Stimulated activated CD4-positive, alpha-beta T cell treated with anti-CD3 and anti-CD28 coated beads, TNF-alpha, amount 100 ng/mL, for 48 hours (primary cell): ENCODE measurements at regions not wholly inside any gene's neighbourhood (a gene's known extent, or its start where the extent isn't known, plus 50 kb on each side); places are given as distances from the start of the nearest gene placed in this dataset.
A peak's percentile ranks its signal among the peaks of the same experiment; 100 is the strongest.
"Not testable (repeated sequence)": the region's sequence is repeated elsewhere in the genome, so short reads cannot be mapped to it uniquely, and the experiment has no call there.

ENCODE experiments used
- DNase-seq, 3 donors: peaks; one replicate each; pipeline ENCODE4 v3.0.0-alpha.2; 2020; ENCODE audit warnings: low read depth in 3 of 3

DNA sequence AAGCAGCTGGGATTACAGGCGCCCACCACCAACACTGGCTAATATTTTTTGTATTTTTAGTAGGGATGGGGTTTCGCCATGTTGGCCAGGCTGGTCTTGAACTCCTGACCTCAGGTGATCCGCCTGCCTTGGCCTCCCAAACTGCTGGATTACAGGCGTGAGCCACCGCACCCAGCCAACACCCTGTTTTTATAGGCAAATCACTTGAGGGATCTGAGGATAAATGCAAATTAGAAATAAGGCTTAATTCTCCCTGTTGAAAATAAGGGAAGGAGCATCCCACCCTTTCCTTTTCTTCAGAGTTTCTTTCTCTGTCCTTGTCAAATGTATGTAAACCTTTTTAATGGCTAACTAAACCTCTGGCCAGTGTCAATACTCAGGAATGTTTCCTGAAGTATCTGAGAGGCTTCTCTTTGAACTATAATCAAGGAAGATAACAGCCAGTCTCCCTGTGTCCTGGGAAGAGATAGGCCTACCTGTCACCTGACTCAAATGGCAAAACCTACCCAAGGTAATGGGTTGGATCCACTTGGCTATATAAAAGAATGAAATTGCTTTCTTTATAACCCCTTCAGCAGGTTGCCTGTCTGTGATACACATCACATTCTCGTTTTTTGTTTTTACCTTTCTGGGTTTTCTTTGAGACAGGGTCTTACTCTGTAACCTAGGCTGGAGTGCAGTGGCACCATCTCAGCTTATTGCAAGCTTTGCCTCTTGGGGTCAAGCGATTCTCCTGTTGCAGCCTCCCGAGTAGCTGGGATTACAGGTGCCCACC is 64.5 kb upstream of the TNFAIP3 start:
- no peak for DNase-seq

DNA sequence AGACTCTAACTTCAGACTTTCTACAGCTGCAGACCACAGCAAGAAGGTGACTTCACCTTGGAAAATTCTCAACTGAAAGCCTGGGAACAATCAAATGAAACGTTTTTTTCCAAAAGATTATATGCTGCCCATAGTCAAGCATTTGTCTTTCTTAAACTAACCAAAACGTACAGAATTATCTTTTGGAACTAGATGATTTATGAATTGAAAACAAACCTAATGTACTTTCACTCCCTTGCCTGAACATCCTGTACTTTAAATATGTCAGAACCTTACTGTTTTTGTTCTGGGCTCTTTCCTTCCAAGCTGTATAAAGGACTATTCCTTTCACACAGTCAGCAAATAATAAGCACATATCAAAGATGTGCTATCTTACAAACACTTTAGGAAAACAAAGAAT is 62.4 kb upstream of the TNFAIP3 start:
- DNase-seq: no peak

DNA sequence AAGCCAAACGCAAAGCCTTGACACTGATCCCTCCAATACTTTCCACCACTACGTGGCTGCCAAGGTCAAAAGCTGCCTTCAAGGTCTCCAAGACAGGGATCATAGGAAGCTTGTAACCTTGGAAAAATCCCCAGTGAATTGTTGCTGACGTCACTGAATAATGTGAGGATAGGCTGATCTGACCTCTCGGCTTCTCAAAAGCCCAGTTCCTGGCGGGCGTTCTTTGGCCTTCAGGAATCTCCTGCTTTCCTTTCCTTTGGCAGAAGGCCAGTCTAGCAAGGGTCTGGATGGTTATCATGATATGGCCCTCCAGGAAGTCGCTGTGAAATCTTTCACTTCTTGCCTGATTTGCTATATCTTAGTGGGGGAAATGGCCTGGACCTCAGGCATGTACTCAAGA is 61.4 kb upstream of the TNFAIP3 start:
- no peak for DNase-seq

DNA sequence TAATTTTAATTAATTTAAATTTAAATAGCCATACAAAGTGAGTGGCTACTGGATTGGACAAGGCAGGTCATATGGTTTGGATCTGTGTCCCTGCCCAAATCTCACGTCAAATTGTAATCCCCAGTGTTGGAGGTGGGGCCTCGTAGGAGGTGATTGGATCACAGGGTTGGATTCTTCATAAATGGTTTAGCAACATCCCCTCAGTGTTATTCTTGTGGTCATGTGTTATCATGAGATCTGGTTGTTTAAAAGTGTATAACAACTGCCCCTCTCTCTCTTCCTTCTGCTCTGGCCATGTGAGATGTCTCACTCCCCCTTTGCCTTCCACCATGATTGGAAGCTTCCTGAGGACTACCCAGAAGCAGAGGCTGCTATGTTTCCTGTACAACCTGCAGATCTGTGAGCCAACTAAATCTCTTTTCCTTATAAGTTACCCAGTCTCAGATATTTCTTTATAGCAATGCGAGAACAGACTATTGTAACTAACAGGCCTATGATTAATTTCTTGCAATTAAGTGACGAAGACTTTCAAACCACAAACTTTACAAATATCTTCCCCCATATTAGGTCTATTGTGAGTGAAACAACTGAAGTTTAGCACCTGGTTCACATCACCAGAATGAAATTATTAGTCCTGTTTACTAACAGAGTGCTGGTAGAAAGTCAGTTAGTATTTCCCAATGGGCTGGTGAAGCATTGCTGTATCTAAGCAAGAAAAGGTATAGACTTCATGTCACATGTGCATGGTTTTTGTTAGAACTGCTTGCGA is 60.0 kb upstream of the TNFAIP3 start:
- DNase-seq: no peak

DNA sequence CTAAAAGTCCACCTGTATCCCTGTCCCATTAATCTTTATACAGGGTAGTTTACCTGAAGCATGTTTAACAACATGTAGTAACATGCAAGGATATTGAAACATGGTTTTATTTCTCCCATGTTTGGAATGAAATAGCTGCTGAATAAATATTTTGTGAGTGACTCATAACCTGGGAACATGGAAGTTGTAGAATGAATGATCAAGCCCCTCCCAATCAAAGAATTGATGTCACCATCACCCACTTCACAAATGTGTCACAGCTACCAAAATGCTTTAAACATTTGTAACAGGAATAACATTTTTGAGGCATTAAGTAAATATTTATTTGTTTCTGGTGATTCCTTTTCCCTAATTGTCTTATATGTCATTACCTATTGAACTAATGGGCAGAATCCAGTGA is 58.9 kb upstream of the TNFAIP3 start:
- no peak for DNase-seq

DNA sequence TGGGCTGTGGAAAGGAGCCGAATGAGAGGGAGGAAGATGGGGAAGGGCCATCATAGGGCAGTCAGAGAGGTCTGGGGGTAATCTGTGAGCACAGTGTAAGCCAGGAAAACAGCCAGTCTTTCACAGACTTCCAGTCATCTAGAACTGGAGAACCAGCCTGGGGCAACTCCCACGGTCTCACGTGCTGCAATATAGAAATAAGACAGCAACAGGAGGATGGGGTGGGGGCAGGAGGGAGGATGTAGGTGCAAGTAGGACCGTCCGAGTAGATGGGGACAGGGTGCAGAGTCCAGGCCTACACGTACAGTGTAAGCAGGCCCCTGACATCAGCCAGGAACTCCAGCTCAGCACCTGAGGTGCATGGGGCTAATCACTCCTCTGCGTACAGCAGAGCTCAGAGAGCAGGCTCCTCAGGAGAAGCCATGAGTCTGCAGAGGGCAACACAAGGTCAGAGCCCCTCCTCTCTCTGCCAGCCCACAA is 58.2 kb upstream of the TNFAIP3 start:
- no peak for DNase-seq

DNA sequence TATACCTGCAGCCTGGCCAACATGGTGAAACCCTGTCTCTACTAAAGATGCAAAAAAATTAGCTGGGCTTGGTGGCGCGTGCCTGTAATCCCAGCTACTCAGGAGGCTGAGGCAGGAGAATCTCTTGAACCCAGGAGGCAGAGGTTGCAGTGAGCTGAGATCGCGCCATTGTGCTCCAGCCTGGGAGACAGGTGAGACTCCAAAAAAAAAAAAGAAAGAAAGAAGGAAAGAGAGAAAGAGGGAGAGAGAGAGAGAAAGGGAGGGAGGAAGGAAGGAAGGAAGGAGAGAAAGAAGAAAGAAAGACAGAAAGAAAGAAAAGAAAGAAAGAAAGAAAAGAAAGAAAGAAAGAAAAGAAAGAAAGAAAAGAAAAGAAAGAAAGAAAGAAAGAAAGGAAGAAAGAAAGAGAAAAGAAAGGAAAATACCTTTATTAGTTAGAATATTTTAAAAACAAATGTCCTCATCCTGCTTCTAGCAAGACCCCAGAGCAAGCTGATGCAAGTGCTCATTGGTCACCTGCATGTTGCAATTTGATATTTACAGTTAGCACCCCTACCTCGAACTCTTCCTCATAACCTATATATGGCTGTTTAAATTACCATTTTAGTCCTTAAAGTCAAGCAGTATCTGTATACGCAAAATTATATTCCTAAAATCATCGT is 57.0 kb upstream of the TNFAIP3 start:
- not testable (repeated sequence) for DNase-seq

DNA sequence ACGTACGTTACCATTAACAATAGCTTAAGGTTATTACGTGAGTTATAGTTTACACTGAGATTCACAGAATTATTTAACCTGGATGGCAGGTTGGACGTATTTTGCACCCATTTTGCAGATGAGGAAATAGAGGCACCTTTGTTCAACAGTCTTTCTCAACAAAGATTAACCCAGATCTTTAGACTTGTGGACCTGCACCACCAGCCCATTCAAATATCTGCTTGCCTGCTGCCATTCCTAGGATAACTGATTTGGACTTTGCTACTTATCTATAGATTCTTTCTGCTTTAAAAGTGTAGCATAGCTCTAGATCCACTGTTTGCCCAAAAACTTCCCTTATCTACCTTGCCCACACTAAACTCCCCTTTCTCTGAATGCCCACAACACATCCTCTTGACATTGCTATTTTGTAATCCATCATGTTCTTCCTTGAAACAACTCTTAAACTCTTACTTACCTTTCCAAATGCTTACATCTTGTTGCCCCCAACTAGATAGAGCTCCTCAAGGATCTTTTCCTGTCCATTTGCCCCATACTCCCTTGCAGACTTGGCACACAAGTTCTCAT is 56.4 kb upstream of the TNFAIP3 start:
- no peak for DNase-seq

DNA sequence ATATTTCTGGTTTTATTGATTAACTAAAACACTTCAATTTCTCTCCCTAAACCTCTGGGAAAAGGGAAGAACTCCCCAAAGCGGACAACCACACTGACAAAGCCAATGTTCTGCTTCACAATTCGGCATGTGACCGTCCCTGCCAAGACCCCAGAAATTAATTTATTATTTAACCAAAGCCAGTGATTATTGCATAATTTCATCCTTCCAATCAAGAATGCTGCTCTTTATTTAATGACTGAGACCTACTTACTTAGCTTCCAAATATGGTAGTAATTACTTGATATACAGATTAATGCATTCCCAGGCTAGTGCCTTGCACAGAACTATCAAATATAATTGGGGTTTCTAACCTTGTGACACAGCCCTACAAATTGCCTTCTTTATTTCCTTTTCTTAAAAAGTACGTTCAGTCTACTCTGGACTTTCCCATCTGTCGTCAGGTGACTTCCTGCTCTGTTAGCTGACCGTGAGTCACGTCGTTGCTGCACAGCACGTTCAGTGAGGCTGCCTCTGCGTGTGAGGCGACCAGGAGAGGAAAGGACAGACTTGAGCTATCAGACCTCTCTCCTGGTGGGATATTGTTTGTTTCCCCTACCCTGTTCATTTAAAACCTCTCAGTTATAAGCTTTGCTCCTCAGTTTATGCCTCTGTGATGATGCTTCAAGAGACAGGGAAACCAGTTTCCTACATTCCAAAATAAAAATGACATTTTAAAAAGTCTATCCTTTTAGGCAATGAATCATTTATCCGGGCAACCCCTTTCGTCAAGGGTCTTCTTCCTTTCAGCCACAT is 55.7 kb upstream of the TNFAIP3 start:
- DNase-seq: peak; percentile 59 to 75 (median 70)

DNA sequence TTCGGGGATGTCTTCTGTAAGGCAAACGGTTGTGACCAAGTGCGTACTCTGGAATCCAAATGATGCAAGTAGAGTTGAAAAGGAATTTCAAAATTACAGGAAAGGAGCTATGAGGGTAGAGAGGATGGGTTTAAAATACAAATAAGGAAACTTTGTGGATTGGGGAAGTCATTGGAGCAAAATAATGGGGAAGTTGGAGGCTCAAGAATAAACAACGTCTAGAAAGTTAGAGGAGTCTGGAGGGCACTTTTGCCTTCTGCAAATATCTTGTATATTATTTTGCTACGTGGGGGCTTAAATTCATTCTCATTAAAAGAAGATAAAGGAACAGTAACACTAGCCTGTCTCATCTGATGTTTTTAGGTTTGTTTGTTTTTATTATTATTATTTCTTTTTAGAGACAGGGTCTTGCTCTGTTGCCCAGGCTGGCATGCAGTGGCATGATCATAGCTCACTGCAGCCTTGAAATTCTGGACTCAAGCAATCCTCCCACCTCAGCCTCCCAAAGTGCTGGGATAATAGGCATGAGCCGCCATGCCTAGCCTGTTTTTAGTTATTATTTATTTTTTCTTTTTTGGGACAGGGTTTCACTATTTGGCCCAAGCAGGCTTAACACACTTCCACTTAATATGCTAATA is 55.0 kb upstream of the TNFAIP3 start:
- no peak for DNase-seq

DNA sequence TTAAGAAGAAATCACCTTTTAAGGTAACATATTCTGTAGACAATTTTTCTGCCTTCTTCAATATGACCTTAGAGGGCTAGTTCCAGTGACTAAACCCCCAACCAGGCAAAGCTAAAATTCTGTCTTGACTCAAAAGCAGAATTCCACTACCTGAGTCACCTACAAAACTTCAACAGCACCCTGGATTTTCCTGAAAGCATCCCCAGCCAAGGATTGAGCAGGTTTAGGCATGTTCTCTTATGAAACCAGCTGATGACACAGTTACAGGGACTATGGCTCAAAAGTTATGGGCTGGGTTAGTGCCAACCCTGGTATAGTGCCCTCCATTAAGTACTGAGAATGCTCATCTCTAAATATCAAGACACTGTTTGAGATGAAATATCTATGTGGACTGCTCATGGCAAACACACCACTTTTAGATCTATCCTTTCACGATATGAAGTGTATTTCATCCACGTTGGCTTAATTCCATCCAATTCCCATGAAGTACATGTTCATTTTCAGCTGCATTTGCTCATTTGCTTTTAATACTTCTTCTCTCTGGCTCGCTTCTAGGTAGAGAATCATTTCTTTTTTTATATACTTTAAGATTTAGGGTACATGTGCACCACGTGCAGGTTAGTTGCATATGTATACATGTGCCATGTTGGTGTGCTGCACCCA is 53.6 kb upstream of the TNFAIP3 start:
- no peak for DNase-seq

DNA sequence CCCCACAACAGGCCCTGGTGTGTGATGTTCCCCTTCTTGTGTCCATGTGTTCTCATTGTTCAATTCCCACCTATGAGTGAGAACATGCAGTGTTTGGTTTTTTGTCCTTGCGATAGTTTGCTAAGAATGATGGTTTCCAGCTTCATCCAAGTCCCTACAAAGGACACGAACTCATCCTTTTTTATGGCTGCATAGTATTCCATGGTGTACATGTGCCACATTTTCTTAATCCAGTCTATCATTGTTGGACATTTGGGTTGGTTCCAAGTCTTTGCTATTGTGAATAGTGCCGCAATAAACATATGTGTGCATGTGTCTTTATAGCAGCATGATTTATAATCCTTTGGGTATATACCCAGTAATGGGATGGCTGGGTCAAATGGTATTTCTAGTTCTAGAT is 53.0 kb upstream of the TNFAIP3 start:
- not testable (repeated sequence) for DNase-seq

DNA sequence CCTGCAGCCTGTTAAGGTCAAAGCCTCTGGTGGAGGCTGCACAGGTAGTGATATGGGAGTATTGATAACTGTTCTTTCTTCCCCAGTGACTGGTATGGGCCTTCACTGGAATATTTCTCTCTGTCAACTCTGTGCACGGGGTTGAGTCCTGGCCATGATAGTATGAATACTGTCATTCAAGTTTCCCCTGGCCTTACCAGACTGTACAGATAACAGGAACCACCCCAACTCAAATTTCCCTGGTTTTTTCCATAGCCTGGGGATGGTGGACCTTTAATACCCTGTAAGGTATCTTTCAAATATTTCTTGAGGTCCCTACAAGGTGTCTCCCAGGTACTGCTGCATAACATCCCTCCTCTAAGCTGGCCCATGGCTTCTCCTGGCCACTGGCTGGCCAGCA is 51.4 kb upstream of the TNFAIP3 start:
- DNase-seq: no peak

DNA sequence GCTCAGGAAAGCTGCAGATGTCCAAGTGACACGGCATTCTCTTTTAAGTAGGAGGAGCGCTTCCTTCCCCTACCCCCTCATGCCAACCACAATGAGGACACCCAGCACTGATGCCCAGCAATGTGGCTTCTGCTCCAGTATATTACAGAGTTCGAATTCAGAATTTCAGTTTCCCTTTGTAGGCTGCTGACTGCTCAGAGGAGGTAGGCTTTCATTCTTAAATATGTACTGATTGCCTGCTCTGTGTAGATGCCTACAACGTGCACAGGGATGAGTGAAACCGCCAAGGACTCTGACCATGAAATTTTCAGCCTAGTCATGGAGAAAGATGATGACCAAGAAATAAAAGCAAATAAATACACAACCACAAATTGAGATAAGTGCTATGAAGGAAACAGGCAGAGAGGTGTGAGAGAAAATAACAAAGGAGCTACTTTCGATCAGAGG is 50.9 kb upstream of the TNFAIP3 start:
- DNase-seq: no peak

DNA sequence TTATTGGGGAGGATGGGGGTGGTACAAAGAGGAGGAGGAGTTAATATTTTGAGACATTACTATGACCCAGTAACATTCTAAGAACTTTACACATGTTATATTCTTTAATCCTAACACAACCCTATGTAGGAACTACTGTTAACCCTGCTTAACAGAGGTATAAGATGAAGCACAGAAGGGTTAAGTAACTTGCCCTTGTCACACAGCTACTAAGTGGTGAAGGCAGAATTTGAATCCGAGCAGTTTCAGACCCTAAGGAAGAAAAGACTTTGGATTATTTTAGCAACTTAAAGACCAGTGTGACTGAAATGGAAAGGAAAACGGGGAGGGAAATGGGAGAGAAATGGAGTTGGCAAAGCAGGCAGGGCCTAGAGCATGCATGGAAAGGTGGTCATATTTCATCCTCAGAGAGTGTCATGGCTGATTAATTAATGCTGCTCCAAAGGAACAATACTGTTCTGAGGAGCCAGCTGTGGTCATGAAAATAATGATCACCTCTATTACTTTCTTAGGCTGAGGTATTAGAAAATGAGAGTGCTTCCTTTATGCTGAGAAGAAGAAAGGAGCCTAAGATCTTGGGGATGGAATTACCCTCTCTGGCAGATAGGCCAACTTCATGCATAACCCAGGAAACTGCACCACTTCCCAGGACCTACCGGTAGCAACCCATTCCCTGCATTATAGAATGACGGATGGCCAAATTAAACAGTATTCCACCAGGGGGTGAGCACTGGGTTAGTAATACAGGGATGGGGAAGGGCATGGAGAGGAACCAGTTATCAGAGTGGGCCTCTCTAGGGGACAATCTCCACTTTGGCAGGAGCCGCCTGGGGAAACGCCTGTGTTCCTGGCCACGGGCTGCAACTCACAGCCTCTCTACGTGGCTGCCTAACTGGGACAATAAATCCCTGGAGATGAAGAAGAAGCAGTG is 50.1 kb upstream of the TNFAIP3 start:
- no peak for DNase-seq
